HG03457 (cell line): ENCODE measurements at regions not wholly inside any gene's neighbourhood (a gene's known extent, or its start where the extent isn't known, plus 50 kb on each side); places are given as distances from the start of the nearest gene placed in this dataset.

ENCODE experiments used
- ATAC-seq: cut with Tn5 transposase; IDR thresholded peaks from one replicate; pipeline ENCODE4 v1.9.1; 2021; ENCODE audit warnings: moderate number of reproducible peaks; ENCODE audit not compliant: unreplicated experiment

GRCh38 chr20:60906555-60906954 is 345.5 kb upstream of the CDH4 start:
- no peak for ATAC-seq

- no peak for ATAC-seq
These were observed 338.8 kb upstream of the CDH4 start for GRCh38 chr20:60913298-60913697.

- ATAC-seq: no peak
These were observed 330.9 kb upstream of the CDH4 start for GRCh38 chr20:60921022-60921622.

GRCh38 chr20:60926831-60927230 is 325.2 kb upstream of the CDH4 start:
- no peak for ATAC-seq

- ATAC-seq: no peak
These were observed 323.7 kb upstream of the CDH4 start for GRCh38 chr20:60928341-60928740.

GRCh38 chr20:60930023-60930790 is 321.9 kb upstream of the CDH4 start:
- no peak for ATAC-seq

GRCh38 chr20:60931696-60932095 is 320.4 kb upstream of the CDH4 start:
- ATAC-seq: no peak

- ATAC-seq: no peak
These were observed 317.3 kb upstream of the CDH4 start for GRCh38 chr20:60934724-60935123.

GRCh38 chr20:60935971-60936370 is 316.1 kb upstream of the CDH4 start:
- ATAC-seq: no peak

- ATAC-seq: no peak
These were observed 314.5 kb upstream of the CDH4 start for GRCh38 chr20:60937585-60937984.

- no peak for ATAC-seq
These were observed 310.7 kb upstream of the CDH4 start for GRCh38 chr20:60941379-60941778.

- no peak for ATAC-seq
These were observed 304.2 kb upstream of the CDH4 start for GRCh38 chr20:60947819-60948218.

GRCh38 chr20:60948224-60948623 is 303.8 kb upstream of the CDH4 start:
- ATAC-seq: no peak

GRCh38 chr20:60950561-60950960 is 301.5 kb upstream of the CDH4 start:
- no peak for ATAC-seq

- ATAC-seq: no peak
These were observed 301.1 kb upstream of the CDH4 start for GRCh38 chr20:60950974-60951373.

GRCh38 chr20:60952861-60953260 is 299.2 kb upstream of the CDH4 start:
- no peak for ATAC-seq

- ATAC-seq: no peak
These were observed 298.7 kb upstream of the CDH4 start for GRCh38 chr20:60953321-60953720.

GRCh38 chr20:60955706-60956105 is 296.4 kb upstream of the CDH4 start:
- no peak for ATAC-seq

GRCh38 chr20:60956194-60956593 is 295.9 kb upstream of the CDH4 start:
- no peak for ATAC-seq

- ATAC-seq: no peak
These were observed 294.4 kb upstream of the CDH4 start for GRCh38 chr20:60957621-60958020.

- ATAC-seq: no peak
These were observed 292.1 kb upstream of the CDH4 start for GRCh38 chr20:60959971-60960370.

- no peak for ATAC-seq
These were observed 291.6 kb upstream of the CDH4 start for GRCh38 chr20:60960500-60960899.

GRCh38 chr20:60961551-60961950 is 290.5 kb upstream of the CDH4 start:
- no peak for ATAC-seq
